NCI-H524 (cell line): ENCODE measurements at regions not wholly inside any gene's neighbourhood (a gene's known extent, or its start where the extent isn't known, plus 50 kb on each side); places are given as distances from the start of the nearest gene placed in this dataset.

ENCODE experiments used
- DNase-seq, 2 experiments: peaks; one replicate each; lab custom pipeline; 2025; lab: John Stamatoyannopoulos, UW

DNA sequence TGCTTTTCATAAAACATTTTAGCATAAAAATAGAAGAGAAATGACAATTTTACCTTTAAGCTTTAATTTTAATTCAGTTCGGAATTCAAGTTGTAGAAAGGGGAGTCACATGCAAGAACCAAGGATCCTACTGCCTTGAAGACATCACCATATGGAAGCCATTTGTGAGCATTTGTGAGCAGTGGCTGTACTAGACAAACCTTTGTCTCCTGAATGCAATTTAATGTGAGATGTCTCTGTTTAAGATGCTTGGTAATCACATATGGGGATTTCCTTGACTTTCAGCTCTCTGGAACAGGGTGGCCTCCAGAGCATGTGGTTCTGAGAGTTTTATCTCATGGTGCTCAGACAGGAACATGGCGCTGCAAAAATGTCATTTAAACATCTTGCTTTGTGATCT lies 421.8 kb downstream of the NYAP2 start:
- DNase-seq: no peak

DNA sequence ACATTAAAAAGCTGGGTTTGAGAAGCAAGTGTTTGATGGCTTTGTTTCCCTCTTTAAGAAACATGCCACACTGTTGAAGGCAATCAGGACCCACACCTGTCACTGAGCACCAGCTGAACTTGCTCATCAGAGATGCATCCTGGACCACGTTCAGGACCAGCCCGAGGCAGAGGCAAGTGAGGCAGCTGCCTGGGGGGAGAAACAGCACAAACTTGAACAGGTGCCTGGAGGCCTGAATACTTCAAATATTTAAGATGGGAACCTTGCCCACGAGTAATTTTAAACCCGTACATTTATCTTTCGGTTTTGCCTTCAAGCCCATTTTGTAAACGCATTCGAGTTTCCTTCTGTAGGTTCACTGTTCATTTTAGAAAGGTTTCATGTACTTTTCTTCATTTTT lies 421.3 kb downstream of the NYAP2 start:
- DNase-seq: no peak

DNA sequence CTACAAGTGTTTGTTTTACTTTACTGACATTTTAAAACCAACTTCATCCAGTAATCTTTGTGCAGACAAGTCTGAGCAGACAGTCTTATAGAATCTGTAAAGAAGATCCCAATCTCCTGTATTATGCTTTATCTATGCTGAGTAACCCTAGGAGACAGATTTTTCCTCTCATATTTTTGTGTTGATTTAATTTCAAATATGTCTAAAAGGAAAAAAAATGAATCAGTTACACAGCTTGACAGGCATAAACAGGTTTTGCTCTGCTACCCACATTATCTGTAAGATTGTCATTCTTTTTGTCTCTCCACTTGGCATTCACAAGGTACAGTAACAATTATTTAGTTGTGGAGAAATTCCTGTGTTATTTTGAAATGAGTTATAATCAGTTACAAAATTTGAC lies 415.0 kb downstream of the NYAP2 start:
- no peak for DNase-seq

DNA sequence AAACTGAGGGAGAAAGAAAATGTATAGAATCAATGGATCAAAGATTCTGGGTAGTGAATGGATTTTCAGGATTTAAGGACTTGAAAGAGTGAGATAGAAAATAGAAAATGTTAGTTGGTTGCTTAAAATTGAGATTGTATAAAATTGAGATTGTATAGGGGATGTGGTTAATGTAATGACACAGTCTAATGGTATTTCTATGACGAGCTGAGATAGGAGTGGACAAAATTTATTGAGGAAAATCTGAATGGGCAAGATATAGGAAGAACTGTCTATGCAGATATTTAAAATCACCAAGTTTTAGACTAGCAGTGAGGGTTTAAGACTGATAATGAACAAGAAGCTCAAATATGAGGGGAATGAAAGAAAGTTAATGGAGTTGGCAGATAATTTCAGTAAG lies 406.6 kb downstream of the NYAP2 start:
- DNase-seq: no peak

DNA sequence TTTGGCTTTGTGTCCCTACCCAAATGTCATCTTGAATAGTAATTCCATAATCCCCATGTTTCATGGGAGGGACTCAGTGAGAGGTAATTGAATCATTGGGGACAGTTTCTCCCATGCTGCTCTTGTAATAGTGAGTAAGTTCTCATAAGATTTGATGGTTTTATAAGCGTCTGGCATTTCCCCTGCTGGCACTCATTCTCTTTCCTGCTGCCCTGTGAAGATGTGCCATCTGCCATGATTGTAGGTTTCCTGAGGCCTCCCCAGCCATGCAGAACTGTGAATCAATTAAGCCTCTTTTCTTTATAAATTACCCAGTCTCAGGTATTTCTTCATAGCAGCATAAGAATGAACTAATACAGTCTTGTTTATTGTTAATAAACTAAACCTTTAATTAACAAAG lies 402.6 kb downstream of the NYAP2 start:
- peak; percentile 48 to 85 for DNase-seq

DNA sequence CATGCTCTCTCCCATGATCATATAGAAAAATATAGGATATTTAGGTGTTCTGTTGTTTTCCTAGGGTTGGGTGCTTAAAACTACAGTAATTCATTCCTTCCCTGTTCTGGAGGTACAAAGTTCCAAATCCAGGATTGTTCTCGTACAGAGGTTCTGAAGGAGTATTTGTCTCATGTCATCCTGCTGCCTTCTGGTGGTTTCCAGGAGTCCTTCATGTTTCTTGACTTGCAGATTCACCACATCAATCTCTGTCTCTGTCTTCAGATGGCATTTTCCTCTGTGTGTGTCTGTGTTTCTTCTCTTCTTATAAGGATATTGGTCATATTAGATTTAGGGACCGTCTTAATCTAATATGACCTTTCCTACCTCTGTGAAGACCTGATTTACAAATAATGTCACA lies 397.9 kb downstream of the NYAP2 start:
- no peak for DNase-seq

DNA sequence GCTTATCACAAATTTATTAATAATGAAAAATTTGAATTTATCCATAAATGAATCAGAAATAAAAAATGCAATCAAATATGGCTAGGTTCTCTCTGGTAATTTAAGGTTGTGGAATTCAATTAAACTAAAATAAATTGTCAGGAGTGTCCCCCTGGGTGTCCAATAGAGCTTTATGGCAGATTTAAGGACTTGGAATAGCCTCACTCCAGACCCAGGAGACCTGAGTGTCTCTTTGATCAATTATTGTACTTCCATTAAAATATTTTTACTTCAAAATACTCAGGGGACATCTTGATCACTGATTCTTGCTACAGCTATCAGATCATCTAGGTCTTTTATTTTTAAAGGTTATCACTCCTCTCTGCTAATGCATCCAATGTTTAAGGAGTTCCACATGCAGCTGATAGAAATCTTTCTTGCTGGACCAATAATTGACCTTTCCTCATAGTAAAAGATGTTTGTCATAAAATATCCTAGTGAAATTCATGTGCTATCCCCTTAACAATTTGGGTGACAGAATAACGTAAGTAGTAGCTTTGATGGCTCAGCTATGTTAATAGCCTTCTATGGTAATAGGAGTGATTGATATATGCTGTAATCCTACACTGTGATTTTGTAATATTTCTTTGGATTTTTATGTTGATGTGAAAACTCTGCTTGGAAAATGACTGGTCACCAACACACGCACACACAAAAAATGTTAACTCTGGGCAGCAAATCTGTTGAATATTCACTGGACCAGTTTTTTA lies 395.3 kb downstream of the NYAP2 start:
- DNase-seq: no peak

DNA sequence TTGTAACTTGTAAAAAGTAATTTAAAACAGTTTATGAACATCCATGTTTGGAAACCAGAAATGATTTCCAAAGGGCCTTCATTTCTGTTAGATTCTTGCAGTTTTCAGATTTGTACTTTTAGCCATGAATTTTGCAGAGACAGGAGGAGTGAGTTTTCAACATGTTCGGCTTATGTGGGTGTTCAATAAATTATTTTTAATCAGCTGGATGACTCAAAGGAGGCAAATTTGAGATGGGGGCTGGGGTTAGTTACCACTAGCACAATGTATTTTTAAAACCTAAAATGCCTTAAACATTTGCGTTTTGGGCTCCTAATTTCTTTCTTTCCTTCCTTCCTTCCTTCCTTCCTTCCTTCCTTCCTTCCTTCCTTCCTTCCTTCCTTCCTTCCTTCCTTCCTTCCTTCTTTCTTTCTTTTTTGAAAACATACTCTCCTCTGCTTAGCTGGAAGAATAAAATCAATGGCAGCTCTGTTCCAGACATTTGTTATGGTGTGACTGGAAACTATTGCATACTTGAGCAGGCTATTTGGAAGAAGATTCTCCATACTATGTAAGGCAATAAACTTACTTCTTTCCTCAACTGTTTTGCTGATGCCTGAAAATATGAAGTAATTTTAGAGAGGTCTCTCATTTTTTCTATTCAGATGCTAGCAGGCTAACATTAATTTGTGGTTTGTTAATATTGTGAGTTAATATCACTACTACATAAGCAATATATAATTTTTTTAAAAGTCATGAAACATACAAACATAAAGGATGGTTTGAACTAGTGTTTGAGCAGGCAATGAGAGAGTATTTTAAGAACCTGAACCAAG lies 394.4 kb downstream of the NYAP2 start:
- DNase-seq: no peak

DNA sequence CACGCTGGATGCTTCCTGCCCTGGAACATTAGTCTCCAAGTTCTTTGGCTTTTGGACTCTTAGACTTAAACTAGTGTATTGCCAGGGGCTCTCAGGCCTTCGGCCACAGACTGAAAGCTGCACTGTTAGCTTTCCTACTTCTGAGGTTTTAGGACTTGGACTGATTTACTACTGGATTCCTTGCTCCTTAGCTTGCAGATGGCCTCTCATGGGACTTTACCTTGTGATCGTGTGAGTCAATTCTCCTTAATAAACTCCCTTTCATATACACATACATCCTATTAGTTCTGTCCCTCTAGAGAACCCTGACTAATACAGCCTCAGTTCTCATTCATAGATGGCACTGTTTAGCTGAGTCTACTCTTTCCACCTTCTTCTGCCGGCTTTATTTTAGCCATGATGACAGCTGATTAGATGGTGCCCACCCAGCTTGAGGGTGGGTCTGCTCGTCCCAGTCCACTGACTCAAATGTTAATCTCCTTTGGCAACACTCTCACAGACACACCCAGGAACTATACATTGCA lies 389.1 kb downstream of the NYAP2 start:
- no peak for DNase-seq

DNA sequence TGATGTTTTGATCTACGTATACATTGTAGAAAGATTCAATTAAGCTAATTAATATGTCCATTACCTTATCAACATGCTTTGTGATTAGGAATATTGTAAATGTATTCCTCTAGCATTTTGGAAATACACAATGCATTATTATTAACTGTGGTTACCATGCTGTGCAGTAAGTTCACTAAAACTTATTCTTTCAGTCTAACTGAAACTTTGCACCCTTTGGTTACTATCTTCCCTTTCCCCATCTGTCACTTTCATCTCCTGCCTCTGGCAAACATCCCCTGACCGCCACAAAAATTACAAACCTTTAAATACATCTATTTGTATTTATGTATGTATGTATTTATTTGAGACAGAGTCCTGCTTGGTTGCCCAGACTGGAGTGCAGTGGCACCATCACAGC lies 388.0 kb downstream of the NYAP2 start:
- no peak for DNase-seq

DNA sequence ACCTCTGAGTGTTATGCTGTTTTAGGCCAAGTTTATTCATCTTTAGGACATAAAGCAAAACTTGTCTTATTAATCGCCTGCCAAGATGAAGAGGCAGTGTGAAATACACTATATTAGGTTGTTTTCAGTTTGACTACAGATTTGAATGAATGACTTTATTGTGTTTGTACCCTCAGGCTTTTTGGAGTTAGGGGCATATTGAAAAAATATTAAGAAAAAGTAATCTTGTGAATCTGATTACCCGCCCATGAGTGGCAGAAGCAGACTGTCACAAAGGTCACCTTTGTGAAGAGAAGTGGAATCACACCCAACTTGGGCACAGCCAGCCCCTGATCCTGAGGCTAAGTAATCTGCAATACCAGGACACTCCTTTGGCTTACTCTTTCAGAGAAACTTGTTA lies 382.5 kb downstream of the NYAP2 start:
- no peak for DNase-seq

DNA sequence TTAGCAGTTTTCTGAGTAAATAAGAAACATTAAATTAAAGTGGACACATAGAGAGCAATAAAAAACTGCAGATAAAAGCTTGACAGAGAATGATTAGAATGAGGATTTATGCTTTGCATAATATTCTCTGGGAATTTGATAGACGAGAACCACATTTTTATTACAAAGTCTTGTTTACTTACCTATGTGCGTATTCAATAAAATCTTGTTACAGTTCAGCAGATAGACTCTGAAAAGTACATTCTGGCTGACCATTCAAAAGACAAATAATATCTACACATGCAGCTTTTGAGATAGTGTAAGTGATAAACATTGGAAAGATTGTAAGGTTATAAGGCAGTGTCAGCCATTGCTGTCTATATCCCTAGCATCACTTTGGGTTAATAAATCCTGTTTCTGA lies 381.6 kb downstream of the NYAP2 start:
- DNase-seq: no peak

DNA sequence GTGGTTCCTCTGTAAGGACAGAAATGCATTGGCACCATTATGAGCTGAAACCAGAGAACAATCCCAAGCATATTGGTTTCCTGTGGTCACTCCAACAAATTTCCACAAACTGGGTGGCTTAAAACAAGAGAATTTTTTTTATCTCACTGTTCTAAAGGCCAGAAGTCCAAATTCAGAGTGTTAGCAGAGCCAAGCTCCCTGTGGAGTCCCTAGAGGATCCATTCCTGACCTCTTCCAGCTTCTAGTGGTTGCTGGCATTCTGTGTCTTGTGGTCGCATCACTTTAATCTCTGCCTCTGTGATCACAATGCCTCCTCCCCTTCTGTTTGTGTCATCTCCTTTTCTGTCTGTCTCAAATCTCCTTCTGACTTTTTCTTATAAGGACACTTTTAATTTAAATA lies 380.3 kb downstream of the NYAP2 start:
- no peak for DNase-seq

DNA sequence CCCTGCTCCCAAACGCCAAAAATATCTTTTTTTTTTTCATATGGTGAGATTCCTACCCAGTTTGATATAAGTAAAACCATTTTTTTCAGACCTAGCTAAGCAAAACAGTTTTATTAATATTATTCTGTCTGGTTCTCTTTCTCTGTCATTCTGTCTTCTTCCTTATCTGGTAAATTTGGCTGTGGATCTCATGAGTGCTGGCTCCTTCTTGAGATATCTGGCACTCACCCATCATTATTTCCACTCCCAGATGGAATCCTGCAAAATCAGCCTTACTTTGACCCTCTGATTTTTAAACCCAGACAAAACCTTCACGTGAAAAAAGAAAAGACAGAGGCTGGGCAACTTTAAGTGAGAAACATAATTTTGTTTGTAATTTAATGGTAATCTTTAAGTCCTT lies 373.6 kb downstream of the NYAP2 start:
- no peak for DNase-seq

DNA sequence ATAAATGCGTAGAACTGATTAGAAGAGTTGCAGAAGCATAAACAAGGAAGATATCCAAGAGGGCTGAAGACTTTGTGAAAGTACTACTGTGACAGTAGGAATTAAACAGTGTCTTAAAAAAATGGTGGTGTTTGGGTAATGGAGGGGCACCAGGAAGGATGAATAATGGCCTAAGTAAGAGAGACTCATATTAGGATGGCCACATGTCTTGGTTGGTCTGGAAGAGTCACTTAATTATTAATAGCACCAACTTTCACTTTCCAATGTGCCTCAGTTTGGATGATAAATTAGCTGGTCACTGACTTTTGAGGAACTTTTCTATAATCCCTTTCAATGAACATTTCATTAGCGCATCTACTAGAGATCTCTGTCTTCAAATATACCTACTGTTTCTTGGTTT lies 372.2 kb downstream of the NYAP2 start:
- no peak for DNase-seq

DNA sequence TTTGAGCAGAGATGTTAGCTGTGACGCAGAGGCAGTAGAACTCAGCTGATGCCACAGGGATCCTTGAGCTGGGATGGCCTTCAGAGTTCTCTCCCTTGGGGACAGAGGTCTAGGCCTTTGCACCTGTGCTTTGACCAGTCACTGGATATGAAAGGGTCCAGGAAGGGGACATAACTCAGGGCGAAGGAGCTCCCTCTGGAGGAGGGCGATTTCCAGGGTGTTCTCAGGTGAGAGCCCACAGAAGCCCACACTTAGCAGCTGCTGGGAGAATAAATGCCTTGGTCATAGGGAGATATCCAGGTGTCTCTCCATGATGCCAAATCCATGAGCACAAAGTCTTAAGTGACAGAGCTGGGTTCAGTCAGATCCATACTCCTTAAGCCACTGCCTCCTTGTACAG lies 369.2 kb downstream of the NYAP2 start:
- DNase-seq: no peak

DNA sequence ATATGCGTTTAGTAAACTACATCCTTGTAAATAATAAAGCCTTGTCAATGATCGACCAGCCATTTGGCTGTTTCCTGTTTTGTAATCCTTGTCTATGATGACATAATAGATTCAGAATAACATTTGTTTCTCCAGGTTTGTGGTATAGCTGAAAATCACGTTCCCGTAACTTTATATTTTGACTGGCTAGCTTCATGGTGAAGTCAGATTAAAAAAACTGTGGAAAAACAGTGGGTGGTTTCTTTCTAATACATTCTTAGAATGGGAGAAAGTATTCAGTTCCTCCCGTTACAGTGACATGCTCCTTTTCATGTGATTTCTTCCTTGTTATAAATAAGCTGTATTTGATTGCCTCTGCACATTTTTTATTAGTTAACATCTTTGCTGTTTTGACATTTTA lies 366.9 kb downstream of the NYAP2 start:
- no peak for DNase-seq

DNA sequence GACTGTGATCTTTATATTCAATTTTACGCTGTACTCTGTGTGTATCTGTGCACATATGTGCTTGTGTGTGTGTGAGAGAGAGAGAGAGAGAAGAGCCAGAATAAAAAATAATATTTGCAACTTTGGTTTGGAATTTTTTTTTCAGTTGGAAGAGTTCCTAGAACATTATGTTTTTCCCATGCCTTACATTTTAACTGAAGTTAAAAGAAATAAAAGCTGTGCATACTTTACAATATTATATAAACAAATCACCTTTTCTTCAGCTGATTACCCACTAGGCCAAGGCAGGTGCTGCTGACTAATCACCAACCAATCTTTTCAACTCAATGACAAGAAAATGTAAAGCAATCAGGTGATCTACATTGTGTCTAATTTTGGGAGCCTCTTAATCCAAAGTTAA lies 366.3 kb downstream of the NYAP2 start:
- DNase-seq: no peak

DNA sequence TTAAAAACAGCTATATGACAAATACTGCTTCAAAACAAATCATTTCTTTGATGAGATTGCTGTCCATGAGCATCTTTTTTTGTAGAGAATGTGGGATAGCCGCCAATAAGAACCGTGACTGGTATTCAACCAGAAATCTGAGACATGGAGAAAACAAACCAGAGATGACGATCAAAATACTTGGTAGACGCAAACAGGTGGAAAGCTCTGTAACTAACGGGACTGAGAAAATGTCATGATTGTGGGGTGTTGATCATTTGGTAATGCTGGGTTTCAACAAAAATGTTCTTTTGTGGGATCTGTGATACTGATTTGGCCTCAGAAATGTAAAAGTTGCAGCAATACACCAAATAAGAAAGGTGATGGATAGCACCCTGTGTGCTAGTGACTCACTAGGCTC lies 364.8 kb downstream of the NYAP2 start:
- DNase-seq: no peak

DNA sequence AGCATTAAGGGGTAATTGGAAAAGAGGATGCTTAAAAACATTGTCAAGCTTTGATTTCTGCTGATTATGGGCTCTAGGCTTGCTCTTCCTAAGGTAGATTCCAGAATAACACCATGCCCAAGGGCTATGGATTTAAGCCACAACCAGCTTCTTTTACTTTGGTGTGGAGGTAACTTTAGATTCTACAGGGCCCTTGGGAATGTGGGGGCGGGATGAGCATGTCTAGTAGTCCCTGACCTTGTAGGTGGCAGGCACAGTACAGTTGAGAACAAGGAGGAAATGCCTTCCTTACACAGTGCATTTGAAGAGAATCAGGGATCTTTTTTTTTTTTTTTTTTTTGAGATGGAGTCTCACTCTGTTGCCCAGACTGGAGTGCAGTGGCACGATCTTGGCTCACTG lies 364.2 kb downstream of the NYAP2 start:
- no peak for DNase-seq

DNA sequence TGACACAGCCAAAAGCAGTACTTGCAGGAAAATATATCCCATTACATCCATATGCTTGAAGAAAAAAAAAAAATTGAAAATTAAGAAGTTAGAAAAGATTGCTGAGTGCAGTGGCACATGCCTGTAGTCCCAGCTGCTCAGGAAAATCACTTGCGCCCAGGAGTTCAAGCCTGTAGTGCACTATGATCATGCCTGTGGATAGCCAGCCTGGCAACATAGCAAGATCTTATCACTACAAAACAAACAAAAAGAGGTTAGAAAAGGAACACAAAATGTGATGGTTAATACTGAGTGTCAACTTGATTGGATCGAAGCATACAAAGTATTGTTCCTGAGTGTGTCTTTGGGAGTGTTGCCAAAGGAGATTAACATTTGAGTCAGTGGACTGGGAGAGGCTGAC lies 361.9 kb downstream of the NYAP2 start:
- no peak for DNase-seq

DNA sequence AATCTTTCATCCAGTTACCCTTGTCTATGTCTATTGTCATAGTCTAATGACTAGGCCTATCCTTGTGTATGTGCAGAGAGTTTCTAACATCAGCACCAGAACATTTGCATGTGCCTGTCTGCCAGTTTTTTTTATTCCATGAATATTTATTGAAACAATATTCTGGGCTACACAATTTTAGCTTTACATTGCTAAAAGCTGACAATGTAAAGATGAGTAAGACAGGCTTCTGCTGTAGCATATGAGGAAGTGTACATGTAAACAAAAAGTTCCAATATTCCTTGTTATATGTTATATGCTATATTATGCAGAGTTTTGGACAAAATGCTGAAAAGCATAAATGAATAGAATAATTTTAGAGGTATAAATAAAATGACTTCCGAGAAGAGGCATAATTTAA lies 357.7 kb downstream of the NYAP2 start:
- no peak for DNase-seq

DNA sequence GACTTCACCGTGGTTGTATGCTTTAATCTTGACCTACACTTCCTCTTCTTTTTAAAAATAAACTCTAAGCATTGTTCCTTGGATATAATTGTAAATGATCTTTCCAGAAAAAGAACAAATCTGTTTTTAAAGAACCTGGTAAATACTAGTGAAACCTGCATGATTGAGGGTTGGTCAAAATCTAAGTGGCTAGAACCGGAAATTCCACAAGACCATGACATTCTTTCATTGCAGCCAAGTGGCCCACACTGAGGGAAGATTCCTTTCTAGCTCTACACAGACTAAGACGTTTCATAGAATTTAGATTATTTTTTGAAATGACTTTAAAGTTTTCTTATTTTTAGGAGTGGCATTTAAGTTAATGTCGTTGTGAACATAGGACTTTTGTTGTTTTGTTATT lies 356.7 kb downstream of the NYAP2 start:
- no peak for DNase-seq

DNA sequence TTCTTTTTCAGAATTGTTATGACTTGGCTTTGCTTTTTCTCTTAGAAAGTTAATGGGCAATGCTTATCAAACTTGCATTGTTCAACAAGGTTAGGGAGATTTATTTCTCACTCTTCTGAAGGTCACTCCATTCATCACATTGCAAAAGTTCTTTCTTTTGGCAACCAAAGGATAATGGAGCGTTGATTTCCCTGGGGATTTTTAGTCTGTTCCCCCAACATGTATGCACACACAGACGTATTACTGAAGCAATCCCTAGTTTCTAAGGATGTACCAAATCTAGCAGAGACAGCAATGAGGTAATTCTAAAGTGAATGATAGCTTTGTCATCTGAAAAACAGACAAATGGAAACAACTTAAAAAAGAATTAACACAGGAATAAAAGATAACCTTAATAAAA lies 349.1 kb downstream of the NYAP2 start:
- no peak for DNase-seq
